NCI-H446 treated with DMSO at 0.1 percent for 48 hours (cell line): ENCODE measurements at regions not wholly inside any gene's neighbourhood (a gene's known extent, or its start where the extent isn't known, plus 50 kb on each side); places are given as distances from the start of the nearest gene placed in this dataset.
"Not testable (repeated sequence)": the region's sequence is repeated elsewhere in the genome, so short reads cannot be mapped to it uniquely, and the experiment has no call there.

Experiments used
- DNase-seq: peaks from one replicate; lab custom pipeline; 2025; lab: John Stamatoyannopoulos, UW

- not testable (repeated sequence) for DNase-seq
Measured at GRCh38 chr1:219863816-219864215, 64.5 kb downstream of the SLC30A10 start.

- no peak for DNase-seq
Measured at GRCh38 chr1:219862366-219862765, 66.0 kb downstream of the SLC30A10 start.

GRCh38 chr1:219858980-219859379, 69.4 kb downstream of the SLC30A10 start:
- DNase-seq, result no peak

- DNase-seq, result no peak
Measured at GRCh38 chr1:219847215-219847855, 81.0 kb downstream of the SLC30A10 start.

DNA sequence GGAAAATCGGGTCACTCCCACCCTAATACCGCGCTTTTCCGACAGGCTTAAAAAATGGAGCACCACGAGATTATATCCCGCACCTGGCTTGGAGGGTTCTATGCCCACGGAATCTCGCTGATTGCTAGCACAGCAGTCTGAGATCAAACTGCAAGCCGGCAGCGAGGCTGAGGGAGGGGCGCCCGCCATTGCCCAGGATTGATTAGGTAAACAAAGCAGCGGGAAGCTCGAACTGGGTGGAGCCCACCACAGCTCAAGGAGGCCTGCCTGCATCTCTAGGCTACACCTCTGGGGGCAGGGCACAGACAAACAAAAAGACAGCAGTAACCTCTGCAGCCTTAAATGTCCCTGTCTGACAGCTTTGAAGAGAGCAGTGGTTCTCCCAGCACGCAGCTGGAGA, 88.8 kb downstream of the SLC30A10 start:
- DNase-seq, result not testable (repeated sequence)

DNA sequence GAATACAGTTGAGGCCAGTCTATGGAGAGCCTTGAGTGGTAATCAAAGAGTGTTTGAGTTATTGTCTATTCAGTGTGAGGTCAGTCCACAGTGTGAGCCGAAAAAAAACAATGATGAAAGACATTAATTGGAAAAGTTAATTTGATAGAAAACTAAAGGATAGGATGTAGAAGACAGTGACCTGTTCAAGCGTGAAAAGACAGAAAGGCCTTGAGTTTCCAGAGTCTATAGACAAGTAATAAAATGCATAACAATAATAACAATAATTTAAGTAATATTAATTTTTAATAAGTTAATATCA, 90.4 kb downstream of the SLC30A10 start:
- no peak for DNase-seq

DNA sequence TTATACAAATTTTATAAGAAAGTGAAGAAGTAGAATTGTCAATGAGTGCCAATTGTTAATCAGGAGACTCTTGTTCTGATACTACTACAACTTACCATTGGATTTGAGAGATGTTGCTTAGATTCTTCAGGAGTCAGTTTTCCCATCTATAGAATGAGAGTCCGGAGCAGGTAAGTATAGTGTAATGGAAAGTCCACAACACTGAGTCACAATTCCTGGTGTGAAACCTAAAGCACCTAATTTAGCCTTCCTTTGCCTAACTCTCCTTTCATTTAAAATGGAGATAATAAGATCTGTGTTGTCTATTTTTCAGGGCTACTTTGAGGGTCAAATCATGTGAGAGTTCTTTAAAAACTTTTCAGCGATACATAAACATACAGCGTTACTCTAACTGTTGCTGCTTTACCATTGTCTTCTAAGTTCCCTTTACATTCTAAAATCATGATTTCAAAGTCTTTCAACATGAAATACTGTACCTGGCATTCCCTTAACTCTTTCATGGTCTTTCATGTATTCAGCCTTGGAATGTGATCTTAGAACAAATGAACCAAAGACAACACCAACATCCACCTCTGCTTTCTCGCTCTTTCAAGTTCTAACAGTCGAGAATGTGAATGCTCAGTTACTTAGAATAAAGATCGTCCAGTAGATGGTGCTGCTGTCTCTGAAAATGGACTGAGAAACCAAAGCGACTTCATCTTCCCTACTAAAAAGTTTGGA, 90.9 kb downstream of the SLC30A10 start:
- peak; percentile 16 for DNase-seq

DNA sequence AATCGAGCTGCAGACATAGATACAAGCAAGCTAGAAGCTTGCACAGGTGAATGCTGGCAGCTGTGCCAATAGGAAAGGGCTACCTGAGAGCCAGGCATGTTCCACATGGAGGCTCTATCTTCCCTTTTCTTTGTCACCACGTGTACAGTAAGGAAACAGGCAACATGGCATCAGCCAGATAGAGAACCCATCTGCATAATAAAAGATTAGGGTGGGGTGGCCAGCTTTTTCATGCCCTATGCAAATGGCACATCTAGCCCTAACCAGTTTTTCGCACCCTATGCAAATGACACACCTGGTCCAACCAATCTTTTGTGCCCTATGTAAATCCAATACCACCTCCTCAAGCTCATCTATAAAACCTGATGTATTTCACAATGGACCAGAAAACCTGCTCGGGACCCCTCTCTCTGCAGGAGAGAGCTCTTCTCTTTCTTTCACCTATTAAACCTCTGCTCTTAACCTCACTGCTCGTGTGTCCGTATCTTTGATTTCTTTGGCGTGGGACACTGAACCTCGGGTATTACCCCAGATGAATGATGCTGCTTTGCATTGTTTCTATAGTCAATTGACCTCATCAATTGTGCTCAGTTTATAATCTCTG, 93.9 kb downstream of the SLC30A10 start:
- no peak for DNase-seq

- DNase-seq, result no peak
Measured at GRCh38 chr1:219833214-219833815, 95.0 kb downstream of the SLC30A10 start.

GRCh38 chr1:219826290-219826689, 102.1 kb downstream of the SLC30A10 start:
- no peak for DNase-seq

DNA sequence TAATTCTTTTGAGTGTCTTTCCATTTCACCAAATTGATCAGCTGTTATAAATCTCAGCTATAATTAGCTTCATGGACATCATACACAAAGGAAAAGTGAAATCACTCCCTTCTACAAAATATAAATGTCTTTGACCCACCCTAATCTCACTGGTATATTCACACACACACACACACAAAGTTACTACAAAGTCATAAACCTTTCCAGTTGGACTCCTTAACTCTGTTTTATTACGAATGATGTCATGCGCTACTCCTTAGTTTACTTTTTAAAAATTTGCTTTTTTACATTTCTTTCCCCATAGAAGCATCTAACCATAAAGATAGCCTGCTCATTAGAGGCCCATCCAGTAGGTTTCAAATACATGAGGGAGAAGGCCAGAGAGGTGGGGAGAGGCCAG, 103.0 kb downstream of the SLC30A10 start:
- no peak for DNase-seq

DNA sequence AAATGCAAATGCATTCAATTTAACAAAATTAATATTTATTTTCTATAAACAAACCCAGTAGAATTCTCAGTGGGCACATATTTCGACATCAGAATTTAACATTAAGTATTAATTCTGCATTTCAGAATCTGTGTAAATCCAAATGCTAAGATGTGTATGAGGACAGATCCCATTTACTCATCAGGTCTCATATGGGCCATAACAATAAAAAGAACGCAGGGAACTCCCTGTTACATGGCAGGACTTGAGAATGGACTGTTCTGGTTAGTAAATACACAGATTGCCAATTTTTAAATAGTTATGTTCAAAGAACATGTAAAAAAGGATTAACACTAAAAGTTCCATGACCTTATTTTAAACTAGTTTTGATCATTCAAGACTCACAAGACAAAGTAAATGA, 104.0 kb downstream of the SLC30A10 start:
- DNase-seq, result no peak

DNA sequence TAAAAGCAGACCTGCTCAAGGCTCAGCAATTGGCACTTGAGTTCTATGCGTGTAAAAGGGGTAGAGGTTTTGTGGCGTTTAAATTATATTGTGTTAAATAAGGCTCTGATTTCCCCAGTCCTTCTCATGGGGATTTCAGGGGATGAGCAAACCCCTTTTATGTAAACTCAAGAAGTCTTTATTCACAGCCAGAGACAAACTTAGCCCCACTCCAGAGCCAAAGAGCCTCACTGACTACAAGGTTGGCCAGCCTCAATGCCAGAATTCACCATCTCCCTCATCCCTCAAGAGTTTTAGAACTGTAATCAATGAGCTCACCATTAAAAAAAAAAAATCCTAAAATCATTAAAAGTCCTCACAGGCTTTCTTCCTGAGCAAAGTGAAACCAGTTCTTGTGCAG, 107.8 kb downstream of the SLC30A10 start:
- no peak for DNase-seq

- no peak for DNase-seq
Measured at GRCh38 chr1:219817914-219818313, 110.4 kb downstream of the SLC30A10 start.

DNA sequence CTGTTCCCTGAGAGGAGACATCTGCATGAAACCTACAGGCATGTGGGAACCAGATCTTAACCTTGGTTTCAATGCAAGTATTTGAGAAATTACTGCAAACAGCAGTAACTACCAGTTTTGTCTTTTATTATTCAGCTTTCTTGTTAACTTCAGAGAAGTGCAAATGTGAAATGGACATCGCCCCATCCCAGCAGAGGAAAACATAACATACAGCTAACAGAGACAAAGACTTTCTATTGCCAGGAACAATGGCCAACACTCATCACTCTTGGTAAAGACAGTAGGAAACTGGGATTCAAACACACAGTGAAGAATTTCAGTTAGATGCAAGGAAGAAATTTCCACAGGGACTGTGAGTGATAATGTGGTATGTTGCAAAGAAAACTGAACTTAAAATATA, 115.1 kb downstream of the SLC30A10 start:
- DNase-seq, result no peak

DNA sequence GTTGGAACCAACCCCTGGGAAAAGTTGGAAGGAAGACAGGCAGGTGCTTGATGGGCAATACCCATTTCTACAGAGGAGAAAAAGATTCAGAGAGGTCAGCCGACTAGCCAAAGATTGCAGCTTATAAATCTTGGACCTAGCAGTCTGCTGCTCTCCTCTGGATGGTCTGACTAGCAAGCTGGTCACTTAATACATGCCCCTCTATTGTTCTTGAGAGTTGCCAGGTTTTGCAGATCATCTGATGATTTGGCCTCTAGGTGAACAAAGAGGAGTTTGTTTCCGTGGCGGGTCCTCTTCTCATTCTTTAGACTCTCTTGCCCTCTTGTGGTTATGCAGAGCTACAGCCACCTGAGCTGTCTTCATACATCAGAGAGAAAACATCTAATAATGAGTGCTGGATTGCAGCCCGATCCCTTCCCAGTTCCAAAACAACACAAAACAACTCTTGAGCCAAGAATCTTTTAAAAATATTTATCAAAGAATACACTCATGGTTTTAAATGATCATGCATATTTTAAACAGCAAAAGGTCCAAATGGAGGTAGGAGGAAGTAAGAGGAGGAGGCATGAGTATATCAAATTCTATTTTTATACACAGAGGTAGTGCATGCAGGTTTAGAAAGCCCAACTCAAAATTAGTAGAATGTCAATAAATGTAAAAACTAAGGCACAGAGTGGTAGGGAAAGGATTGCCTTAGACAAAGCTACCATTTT, 115.7 kb downstream of the SLC30A10 start:
- peak; percentile 40 for DNase-seq

DNA sequence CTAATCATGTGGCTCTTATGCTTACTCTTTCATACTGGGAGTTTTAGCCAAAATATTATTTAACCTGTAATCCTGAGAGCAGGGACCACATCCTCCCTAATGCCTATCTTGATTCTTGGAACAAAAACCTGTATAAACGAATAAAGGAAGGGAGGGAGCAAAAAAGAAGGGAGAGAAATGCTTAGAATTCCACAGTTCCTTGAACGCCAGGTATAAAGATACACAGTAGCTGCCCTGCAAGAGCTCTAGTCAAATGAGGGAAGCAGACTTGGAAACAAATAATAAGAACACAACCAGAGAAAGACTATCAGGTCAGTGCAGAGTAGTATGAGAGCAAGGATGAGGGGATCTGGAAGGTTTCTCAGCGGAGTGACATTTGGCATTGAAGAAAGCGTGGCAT, 116.3 kb downstream of the SLC30A10 start:
- no peak for DNase-seq

- no peak for DNase-seq
Measured at GRCh38 chr1:219810451-219810850, 117.9 kb downstream of the SLC30A10 start.

- no peak for DNase-seq
Measured at GRCh38 chr1:219808790-219809189, 119.6 kb downstream of the SLC30A10 start.

GRCh38 chr1:219806642-219807041, 121.7 kb downstream of the SLC30A10 start:
- no peak for DNase-seq

DNA sequence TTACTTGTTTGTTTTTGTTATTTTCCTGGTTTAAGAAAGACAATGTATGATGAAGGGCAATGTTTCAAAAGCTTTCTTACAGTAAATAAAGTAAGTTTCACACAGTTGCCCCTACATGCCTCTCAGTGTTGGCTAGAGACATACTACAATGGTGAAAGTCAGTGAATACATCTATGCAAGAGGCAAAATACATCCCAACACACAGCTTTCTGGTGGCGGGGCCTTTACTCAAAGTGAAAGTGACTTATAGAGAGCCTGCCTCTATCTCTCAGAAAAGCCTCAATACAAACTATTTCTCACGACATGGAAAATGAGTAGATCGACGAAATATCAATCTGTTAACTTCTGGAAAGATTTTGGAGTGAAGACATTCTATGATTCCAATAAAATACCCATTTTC, 122.3 kb downstream of the SLC30A10 start:
- DNase-seq, result no peak

DNA sequence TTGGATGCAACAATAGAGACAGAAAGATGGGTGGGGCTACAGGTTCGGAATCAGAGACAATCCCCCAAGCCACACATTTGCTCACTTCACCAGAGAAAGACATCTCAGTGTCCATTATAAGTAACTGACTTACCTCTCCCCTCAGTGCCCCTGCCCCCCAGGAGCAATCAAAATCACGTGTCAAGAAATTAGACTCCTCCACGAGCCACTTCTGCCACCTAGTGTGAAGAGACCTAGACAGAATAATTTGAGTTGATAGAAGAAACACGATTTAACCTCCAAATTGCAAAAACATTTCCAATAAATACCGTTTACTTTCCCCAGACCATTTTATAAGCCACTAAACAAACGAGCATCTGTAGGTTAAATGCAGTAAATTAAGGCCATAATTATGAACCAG, 123.2 kb downstream of the SLC30A10 start:
- DNase-seq, result no peak
